ENCODE measurements at regions not wholly inside any gene's neighbourhood (a gene's known extent, or its start where the extent isn't known, plus 50 kb on each side); places are given as distances from the start of the nearest gene placed in this dataset.

DNA sequence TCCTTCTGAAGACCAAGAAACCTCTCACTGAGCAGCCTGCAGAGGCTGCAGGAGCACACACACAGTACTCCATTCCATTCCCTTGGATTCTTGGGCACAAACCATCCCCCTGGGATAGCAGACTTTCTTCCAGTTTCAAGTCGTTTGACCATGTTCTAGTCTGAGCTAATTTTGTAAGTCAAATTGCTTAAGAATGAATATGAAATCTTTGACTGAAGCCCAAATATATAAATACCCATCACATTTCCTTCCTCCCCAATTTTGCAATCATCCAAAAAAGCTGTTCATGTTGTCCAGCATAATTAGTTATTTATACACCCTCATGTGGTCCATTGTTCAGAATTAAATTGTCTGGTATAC, 231.2 kb upstream of the TPRG1 start:
- intact Hi-C loops (cut with micrococcal nuclease; ENCODE audit: unreplicated experiment), result no loop called here
- no peak overlapping the region for H3K4me3 Mint-ChIP-seq (ENCODE audit: unreplicated experiment)
- no peaks in the 10 kb centered on the region for H3K27me3 ChIP-seq (replicated peaks; ENCODE audit: control insufficient read depth, insufficient read depth, low read length)
- ChIA-PET POLR2A (no interaction called here), CTCF (interaction anchor here (0.6 kb wide), 1 partner anchor 1320 kb away, joined by 3 read pairs; no protein-coding TSS in a partner anchor)
- H3K9me3 Mint-ChIP-seq (ENCODE audit: unreplicated experiment), result no peaks in the 10 kb centered on the region
- peaks cover 16% of the 10 kb centered on the region for H3K4me1 Mint-ChIP-seq (ENCODE audit: low read depth, unreplicated experiment)
- peaks cover 7% of the 10 kb centered on the region for H3K36me3 Mint-ChIP-seq (ENCODE audit: insufficient read depth, unreplicated experiment)
- H3K9me3 ChIP-seq, result no peaks in the 10 kb centered on the region
- no peak for DNase-seq
- no peak for TF ChIP-seq CTCF (IDR thresholded peaks at IDR 0.05; ENCODE audit: insufficient read depth in 1 of 2, low read depth in 1 of 2, low read length in 1 of 2, severe bottlenecking in 1 of 2, unreplicated experiment in 1 of 2)
- no peaks in the 10 kb centered on the region for H3K27me3 Mint-ChIP-seq (ENCODE audit: insufficient read depth, unreplicated experiment)
- peaks cover 19% of the 10 kb centered on the region for H3K4me1 ChIP-seq
- no TSS peak for BruUV-seq (replicated peaks)
- H3K4me3 ChIP-seq (ENCODE audit: low read depth, low read length), result no peak overlapping the region
- H3K36me3 ChIP-seq (ENCODE audit: control insufficient read depth, insufficient read depth, low read length), result no peaks in the 10 kb centered on the region
- H3K27ac Mint-ChIP-seq (ENCODE audit: unreplicated experiment), result no peak overlapping the region

- ChIA-PET POLR2A (no interaction called here), CTCF (interaction anchor here (0.6 kb wide), 1 partner anchor 1320 kb away, joined by 3 read pairs; no protein-coding TSS in a partner anchor)
- DNase-seq, result no peak
- BruUV-seq (replicated peaks), result no TSS peak
- Mint-ChIP-seq H3K36me3 (ENCODE audit: insufficient read depth, unreplicated experiment) (peaks cover 7% of the 10 kb centered on the region), H3K27me3 (ENCODE audit: insufficient read depth, unreplicated experiment) (no peaks in the 10 kb centered on the region), H3K4me1 (ENCODE audit: low read depth, unreplicated experiment) (peaks cover 16% of the 10 kb centered on the region), H3K9me3 (ENCODE audit: unreplicated experiment) (no peaks in the 10 kb centered on the region), H3K4me3 (ENCODE audit: unreplicated experiment) (no peak overlapping the region), H3K27ac (ENCODE audit: unreplicated experiment) (no peak overlapping the region)
- TF ChIP-seq CTCF (IDR thresholded peaks at IDR 0.05; ENCODE audit: insufficient read depth in 1 of 2, low read depth in 1 of 2, low read length in 1 of 2, severe bottlenecking in 1 of 2, unreplicated experiment in 1 of 2), result no peak
- Histone ChIP-seq H3K27me3 (replicated peaks; ENCODE audit: control insufficient read depth, insufficient read depth, low read length) (no peaks in the 10 kb centered on the region), H3K4me1 (peaks cover 19% of the 10 kb centered on the region), H3K9me3 (no peaks in the 10 kb centered on the region), H3K36me3 (ENCODE audit: control insufficient read depth, insufficient read depth, low read length) (no peaks in the 10 kb centered on the region), H3K4me3 (ENCODE audit: low read depth, low read length) (no peak overlapping the region)
- intact Hi-C loops (cut with micrococcal nuclease; ENCODE audit: unreplicated experiment), result no loop called here
These were observed 230.7 kb upstream of the TPRG1 start for GRCh38 chr3:188941103-188941502.

GRCh38 chr3:188942191-188942590, 229.6 kb upstream of the TPRG1 start:
- BruUV-seq (replicated peaks), result no TSS peak
- Histone ChIP-seq H3K4me3 (ENCODE audit: low read depth, low read length) (no peak overlapping the region), H3K27me3 (replicated peaks; ENCODE audit: control insufficient read depth, insufficient read depth, low read length) (no peaks in the 10 kb centered on the region), H3K36me3 (ENCODE audit: control insufficient read depth, insufficient read depth, low read length) (no peaks in the 10 kb centered on the region), H3K4me1 (peaks cover 13% of the 10 kb centered on the region), H3K9me3 (no peaks in the 10 kb centered on the region)
- ChIA-PET CTCF (no interaction called here), POLR2A (no interaction called here)
- peaks cover 7% of the 10 kb centered on the region for H3K36me3 Mint-ChIP-seq (ENCODE audit: insufficient read depth, unreplicated experiment)
- no peaks in the 10 kb centered on the region for H3K27me3 Mint-ChIP-seq (ENCODE audit: insufficient read depth, unreplicated experiment)
- no peak overlapping the region for H3K27ac Mint-ChIP-seq (ENCODE audit: unreplicated experiment)
- TF ChIP-seq CTCF (IDR thresholded peaks at IDR 0.05; ENCODE audit: insufficient read depth in 1 of 2, low read depth in 1 of 2, low read length in 1 of 2, severe bottlenecking in 1 of 2, unreplicated experiment in 1 of 2), result no peak
- H3K9me3 Mint-ChIP-seq (ENCODE audit: unreplicated experiment), result no peaks in the 10 kb centered on the region
- H3K4me3 Mint-ChIP-seq (ENCODE audit: unreplicated experiment), result no peak overlapping the region
- no peak for DNase-seq
- intact Hi-C loops (cut with micrococcal nuclease; ENCODE audit: unreplicated experiment), result no loop called here
- H3K4me1 Mint-ChIP-seq (ENCODE audit: low read depth, unreplicated experiment), result peaks cover 16% of the 10 kb centered on the region
